MM.1S (cell line): ENCODE measurements at regions not wholly inside any gene's neighbourhood (a gene's known extent, or its start where the extent isn't known, plus 50 kb on each side); places are given as distances from the start of the nearest gene placed in this dataset.
A peak's percentile ranks its signal among the peaks of the same experiment; 100 is the strongest.

Experiments used
- DNase-seq: peaks from one replicate; pipeline ENCODE4 v3.0.0-alpha.2; 2015
- H2AFZ ChIP-seq: fragments of 300-600 bp; sonication (generic); 2 replicates; pipeline ENCODE4 v1.6.0; 2016; ENCODE audit warnings: antibody characterized with exemption, low read length
- H3F3A ChIP-seq: fragments of 300-600 bp; sonication (generic); 2 replicates; pipeline ENCODE4 v1.6.1; 2016; ENCODE audit warnings: mild to moderate bottlenecking, antibody characterized with exemption, low read length, moderate library complexity, mixed read lengths; ENCODE audit not compliant: insufficient read depth
- H3K27ac ChIP-seq: fragments of 300-600 bp; sonication (generic); 2 replicates; pipeline ENCODE4 v1.5.1; 2016; ENCODE audit warnings: mild to moderate bottlenecking, low read length
- H3K27me3 ChIP-seq: fragments of 300-600 bp; sonication (generic); replicated peaks from 2 replicates; pipeline ENCODE4 v1.6.0; 2016; ENCODE audit warnings: low read length; ENCODE audit not compliant: insufficient read depth
- H3K36me3 ChIP-seq: fragments of 300-600 bp; sonication (generic); replicated peaks from 2 replicates; pipeline ENCODE4 v1.6.1; 2016; ENCODE audit warnings: mild to moderate bottlenecking, low read length, mixed read lengths; ENCODE audit not compliant: insufficient read depth
- H3K4me1 ChIP-seq: fragments of 300-600 bp; sonication (generic); 2 replicates; pipeline ENCODE4 v1.6.1; 2016; ENCODE audit warnings: low read length, mixed read lengths
- H3K4me2 ChIP-seq: fragments of 300-600 bp; sonication (generic); 2 replicates; pipeline ENCODE4 v1.6.0; 2016; ENCODE audit warnings: low read depth, low read length
- H3K4me3 ChIP-seq: fragments of 300-600 bp; sonication (generic); 2 replicates; pipeline ENCODE4 v1.5.1; 2016; ENCODE audit warnings: low read length, mixed read lengths
- H3K79me2 ChIP-seq: fragments of 300-600 bp; sonication (generic); 2 replicates; pipeline ENCODE4 v1.6.1; 2016; ENCODE audit warnings: mixed run types, low read length, mixed read lengths
- H3K9ac ChIP-seq: fragments of 300-600 bp; sonication (generic); 2 replicates; pipeline ENCODE4 v1.6.1; 2016; ENCODE audit warnings: low read length, mixed read lengths
- H3K9me2 ChIP-seq: fragments of 300-600 bp; sonication (generic); replicated peaks from 2 replicates; pipeline ENCODE4 v1.6.1; 2016; ENCODE audit warnings: mild to moderate bottlenecking, low read length, mixed read lengths; ENCODE audit not compliant: insufficient read depth
- H3K9me3 ChIP-seq: fragments of 300-600 bp; sonication (generic); replicated peaks from 2 replicates; pipeline ENCODE4 v1.6.1; 2016; ENCODE audit warnings: mild to moderate bottlenecking, low read length, mixed read lengths; ENCODE audit not compliant: insufficient read depth
- H4K20me1 ChIP-seq: fragments of 300-600 bp; sonication (generic); 2 replicates; pipeline ENCODE4 v1.6.1; 2016; ENCODE audit warnings: mild to moderate bottlenecking, low read length, moderate library complexity, mixed read lengths; ENCODE audit not compliant: insufficient read depth
- CTCF ChIP-seq: fragments of 300-600 bp; sonication (generic); IDR thresholded peaks from 2 replicates; pipeline ENCODE4 v1.5.1; 2016; ENCODE audit warnings: antibody characterized with exemption, low read length, mixed read lengths
- EZH2 ChIP-seq: fragments of 300-600 bp; sonication (generic); optimal IDR thresholded peaks from 2 replicates; pipeline ENCODE3; 2017; ENCODE audit warnings: low read depth, mild to moderate bottlenecking, antibody characterized with exemption, low read length, mixed read lengths
- EZH2phosphoT487 ChIP-seq: fragments of 300-600 bp; sonication (generic); IDR thresholded peaks from 2 replicates; pipeline ENCODE4 v1.6.1; 2018; ENCODE audit warnings: antibody characterized with exemption, low read length

- H3F3A ChIP-seq = peaks cover 27% of the 10 kb centered on the region
- DNase-seq = no peak
- H3K9me2 ChIP-seq = no peaks in the 10 kb centered on the region
- H3K9me3 ChIP-seq = no peaks in the 10 kb centered on the region
- H3K79me2 ChIP-seq = no peaks in the 10 kb centered on the region
- H3K27me3 ChIP-seq = no peaks in the 10 kb centered on the region
- no peak overlapping the region for H3K9ac ChIP-seq
- no peaks in the 10 kb centered on the region for H3K36me3 ChIP-seq
- H3K4me3 ChIP-seq = no peak overlapping the region
- no peak overlapping the region; the same call in 1 of the 2 replicates for H3K4me2 ChIP-seq
- TF ChIP-seq EZH2phosphoT487 (no peak), EZH2 (no peak), CTCF (no peak)
- peaks cover 45% of the 10 kb centered on the region for H3K4me1 ChIP-seq
- H2AFZ ChIP-seq = no peak overlapping the region; the same call in 1 of the 2 replicates
- H4K20me1 ChIP-seq = no peaks in the 10 kb centered on the region
- H3K27ac ChIP-seq = no peak overlapping the region
Measured at GRCh38 chr12:23238190-23238589, 613.2 kb downstream of the ETNK1 start.

DNA sequence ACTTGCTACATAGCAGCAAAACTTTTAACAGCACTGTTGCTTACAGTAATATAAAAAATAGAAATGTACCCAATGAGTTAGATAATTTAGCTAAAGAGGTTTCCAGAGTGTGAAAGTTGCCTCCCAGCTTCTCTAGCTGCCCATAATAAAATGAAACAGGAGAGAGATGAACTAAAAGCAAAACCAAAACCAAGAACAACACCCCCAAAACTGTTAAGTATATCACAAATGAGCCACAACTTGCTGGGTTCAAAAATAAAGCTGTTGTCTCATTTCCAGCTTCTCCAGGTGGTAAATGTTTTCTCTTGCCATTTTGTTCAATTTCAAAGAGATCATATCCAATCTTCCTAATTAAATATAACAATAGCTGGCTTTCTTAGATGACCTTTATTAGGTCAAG is 614.0 kb downstream of the ETNK1 start:
- Histone ChIP-seq H3K4me3 (no peak overlapping the region; the same call in 1 of the 2 replicates), H3K9ac (no peak overlapping the region), H4K20me1 (no peaks in the 10 kb centered on the region), H3F3A (peaks cover 27% of the 10 kb centered on the region), H3K4me2 (peak overlapping the region; percentile 49), H3K27me3 (no peaks in the 10 kb centered on the region), H2AFZ (peak overlapping the region; percentile 23; the same call in 1 of the 2 replicates), H3K9me3 (no peaks in the 10 kb centered on the region), H3K36me3 (no peaks in the 10 kb centered on the region), H3K27ac (peak overlapping the region; percentile 42; the same call in 1 of the 2 replicates), H3K9me2 (no peaks in the 10 kb centered on the region), H3K4me1 (peaks cover 47% of the 10 kb centered on the region), H3K79me2 (no peaks in the 10 kb centered on the region)
- peak; percentile 72 for DNase-seq
- TF ChIP-seq EZH2phosphoT487 (no peak), EZH2 (no peak), CTCF (no peak)

DNA sequence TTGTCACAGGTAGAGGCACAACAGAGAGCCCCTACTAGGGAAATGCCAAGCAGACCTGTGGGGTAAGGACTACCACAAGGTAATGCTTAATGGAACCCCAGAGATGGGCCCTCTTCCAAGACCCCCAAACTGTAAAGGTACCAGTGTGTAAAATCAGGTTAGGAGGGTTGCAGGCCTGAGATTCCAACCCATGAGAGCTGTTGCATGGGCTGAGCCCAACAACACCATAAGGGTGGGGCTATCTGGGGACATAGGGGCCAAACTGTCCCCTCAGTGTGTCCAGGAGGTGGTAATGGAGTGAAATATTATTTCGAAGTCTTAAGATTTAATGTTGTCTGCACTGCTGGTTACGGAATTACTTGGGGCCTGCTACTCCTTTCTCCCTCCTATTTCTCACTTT is 620.2 kb downstream of the ETNK1 start:
- H3K4me3 ChIP-seq = no peak overlapping the region
- no peak overlapping the region for H2AFZ ChIP-seq
- no peak for TF ChIP-seq CTCF
- TF ChIP-seq EZH2 = no peak
- TF ChIP-seq EZH2phosphoT487 = no peak
- H3K4me2 ChIP-seq = no peak overlapping the region
- no peaks in the 10 kb centered on the region for H3K79me2 ChIP-seq
- no peaks in the 10 kb centered on the region for H3K27me3 ChIP-seq
- H3K9ac ChIP-seq = no peak overlapping the region
- no peaks in the 10 kb centered on the region for H3K9me3 ChIP-seq
- peaks cover 11% of the 10 kb centered on the region for H3K4me1 ChIP-seq
- H4K20me1 ChIP-seq = no peaks in the 10 kb centered on the region
- H3K36me3 ChIP-seq = no peaks in the 10 kb centered on the region
- H3F3A ChIP-seq = no peaks in the 10 kb centered on the region
- no peaks in the 10 kb centered on the region for H3K9me2 ChIP-seq
- H3K27ac ChIP-seq = no peak overlapping the region
- DNase-seq = no peak
